GM12875 (cell line): ENCODE measurements at regions not wholly inside any gene's neighbourhood (a gene's known extent, or its start where the extent isn't known, plus 50 kb on each side); places are given as distances from the start of the nearest gene placed in this dataset.

ENCODE experiments used
- H3K4me3 ChIP-seq: one replicate; pipeline ENCODE4 v1.5.1; 2011; ENCODE audit warnings: low read depth, low read length, control low read depth
- CTCF ChIP-seq: IDR thresholded peaks from 2 replicates; pipeline ENCODE4 v1.5.1; 2011; ENCODE audit warnings: low read depth, mild to moderate bottlenecking, control low read depth, inconsistent platforms, low read length, moderate library complexity, borderline replicate concordance; ENCODE audit not compliant: insufficient read depth

- no peak overlapping the region for H3K4me3 ChIP-seq
- no peak for TF ChIP-seq CTCF
Observed at GRCh38 chr5:67964619-67965018, 250.9 kb upstream of the PIK3R1 start.

GRCh38 chr5:67963789-67964519 lies 251.6 kb upstream of the PIK3R1 start:
- H3K4me3 ChIP-seq = no peak overlapping the region
- TF ChIP-seq CTCF = no peak

GRCh38 chr5:67960939-67961338 lies 254.6 kb upstream of the PIK3R1 start:
- H3K4me3 ChIP-seq = no peak overlapping the region
- TF ChIP-seq CTCF = no peak

GRCh38 chr5:67957374-67957773 lies 258.2 kb upstream of the PIK3R1 start:
- H3K4me3 ChIP-seq = no peak overlapping the region
- TF ChIP-seq CTCF = no peak

GRCh38 chr5:67954351-67954750 lies 261.2 kb upstream of the PIK3R1 start:
- H3K4me3 ChIP-seq = no peak overlapping the region
- TF ChIP-seq CTCF = no peak

GRCh38 chr5:67942421-67942820 lies 273.1 kb upstream of the PIK3R1 start:
- TF ChIP-seq CTCF = no peak

GRCh38 chr5:67941614-67942401 lies 273.7 kb upstream of the PIK3R1 start:
- H3K4me3 ChIP-seq = no peak overlapping the region
- TF ChIP-seq CTCF = no peak

More at GRCh38 chr5:67942421-67942820, 273.1 kb upstream of the PIK3R1 start:
- no peak overlapping the region for H3K4me3 ChIP-seq
